SK-N-SH (cell line): ENCODE measurements at regions not wholly inside any gene's neighbourhood (a gene's known extent, or its start where the extent isn't known, plus 50 kb on each side); places are given as distances from the start of the nearest gene placed in this dataset.

Experiments
- CTCF ChIA-PET: fragments of 300-600, 350-600 bp; formaldehyde crosslinking; extraction: SDS; loops from one replicate; lab custom pipeline; 2021; lab: Yijun Ruan, JAX
- POLR2A ChIA-PET: fragments of 350-600 bp; sonication (Branson Sonifier 250); formaldehyde crosslinking; extraction: SDS; loops from one replicate; lab custom pipeline; 2020; ENCODE audit warnings: antibody characterized with exemption, inconsistent platforms; lab: Yijun Ruan, JAX
- DNase-seq: peaks from one replicate; pipeline ENCODE4 v3.0.0; 2012
- H2AFZ ChIP-seq: fragments of 200-600 bp; sonication (generic); 2 replicates; pipeline ENCODE4 v1.8.1; 2016; ENCODE audit warnings: antibody characterized with exemption, mild to moderate bottlenecking, low read depth
- H3F3A ChIP-seq: fragments of 200-600 bp; sonication (generic); replicated peaks from 2 replicates; pipeline ENCODE3; 2016; ENCODE audit warnings: antibody characterized with exemption, mild to moderate bottlenecking; ENCODE audit not compliant: insufficient read depth
- H3K27ac ChIP-seq, 2 experiments: fragments of 200-500 bp in 1 of 2; fragments of 200-600 bp in 1 of 2; sonication (Bioruptor generic) in 1 of 2; sonication (generic), shearing (Covaris generic) in 1 of 2; 2 replicates each; pipeline versions ENCODE4 v1.5.1 to v1.6.1; 2014 to 2016; ENCODE audit warnings: low read depth in 2 of 2, inconsistent platforms in 1 of 2, low read length in 1 of 2, mild to moderate bottlenecking in 1 of 2, mixed read lengths in 1 of 2
- H3K27me3 ChIP-seq: fragments of 200-600 bp; sonication (generic), shearing (Covaris generic); 2 replicates; pipeline ENCODE4 v1.6.1; 2016; ENCODE audit warnings: mixed run types; ENCODE audit not compliant: insufficient read depth
- H3K36me3 ChIP-seq, 2 experiments: fragments of 200-500 bp in 1 of 2; fragments of 200-600 bp in 1 of 2; sonication (Bioruptor generic) in 1 of 2; sonication (generic) in 1 of 2; replicated peaks in 1 of 2; 2 replicates each; pipeline versions ENCODE3 to v1.5.1; 2014 to 2016; ENCODE audit warnings: low read length in 1 of 2, mild to moderate bottlenecking in 1 of 2; ENCODE audit not compliant: insufficient read depth in 2 of 2, control insufficient read depth in 1 of 2
- H3K4me1 ChIP-seq, 2 experiments: fragments of 200-500 bp in 1 of 2; fragments of 200-600 bp in 1 of 2; sonication (Bioruptor generic) in 1 of 2; sonication (generic), shearing (Covaris generic) in 1 of 2; 2 replicates each; pipeline versions ENCODE4 v1.5.1 to v1.6.1; 2014 to 2016; ENCODE audit warnings: low read depth in 1 of 2, low read length in 1 of 2, mixed run types in 1 of 2; ENCODE audit not compliant: insufficient read depth in 2 of 2, control insufficient read depth in 1 of 2
- H3K4me2 ChIP-seq: fragments of 200-600 bp; sonication (generic), shearing (Covaris generic); 2 replicates; pipeline ENCODE4 v1.6.1; 2017; ENCODE audit warnings: mixed run types
- H3K4me3 ChIP-seq, 2 experiments: fragments of 200-500 bp in 1 of 2; fragments of 200-600 bp in 1 of 2; sonication (Bioruptor generic) in 1 of 2; sonication (generic), shearing (Covaris generic) in 1 of 2; 2 replicates each; pipeline versions ENCODE4 v1.5.1 to v1.8.1; 2014 to 2016; ENCODE audit warnings: low read depth in 2 of 2, inconsistent platforms in 1 of 2, low read length in 1 of 2, mild to moderate bottlenecking in 1 of 2, mixed read lengths in 1 of 2, moderate library complexity in 1 of 2
- H3K79me2 ChIP-seq: fragments of 200-600 bp; sonication (generic); 2 replicates; pipeline ENCODE4 v1.8.1; 2017; ENCODE audit warnings: mild to moderate bottlenecking; ENCODE audit not compliant: insufficient read depth
- H3K9ac ChIP-seq: fragments of 200-600 bp; sonication (generic); 2 replicates; pipeline ENCODE4 v1.6.1; 2017; ENCODE audit warnings: mixed run types
- H3K9me2 ChIP-seq: fragments of 200-600 bp; sonication (generic); 2 replicates; pipeline ENCODE4 v1.6.1; 2017; ENCODE audit warnings: mixed run types
- H3K9me3 ChIP-seq: fragments of 200-600 bp; sonication (generic); 2 replicates; pipeline ENCODE4 v1.6.1; 2017; ENCODE audit warnings: mixed run types, mild to moderate bottlenecking, moderate library complexity
- H4K20me1 ChIP-seq: fragments of 200-600 bp; sonication (generic); 2 replicates; pipeline ENCODE4 v1.6.1; 2017; ENCODE audit warnings: mild to moderate bottlenecking, mixed run types; ENCODE audit not compliant: insufficient read depth
- CHD2 ChIP-seq: fragments of 150-350 bp; IDR thresholded peaks from 2 replicates; pipeline ENCODE4 v1.6.1; 2018; ENCODE audit warnings: low read length; ENCODE audit not compliant: partially characterized antibody
- EP300 ChIP-seq, 2 experiments: IDR thresholded peaks; 2 replicates each; pipeline versions ENCODE4 v1.4.0 to v1.6.1; 2012; ENCODE audit warnings: borderline replicate concordance in 1 of 2, low read depth in 1 of 2, low read length in 1 of 2
- FOSL2 ChIP-seq: IDR thresholded peaks from 2 replicates; pipeline ENCODE4 v1.4.0; 2012; ENCODE audit warnings: low read depth, mild to moderate bottlenecking, moderate library complexity, borderline replicate concordance
- FOXJ3 ChIP-seq: sonication (generic); formaldehyde crosslinking; IDR thresholded peaks from 2 replicates; pipeline ENCODE4 v1.5.1; 2020; ENCODE audit warnings: mild to moderate bottlenecking, missing genetic modification reagents
- FOXM1 ChIP-seq: IDR thresholded peaks from 2 replicates; pipeline ENCODE4 v1.4.0; 2012; ENCODE audit warnings: low read depth, mild to moderate bottlenecking
- GABPA ChIP-seq: IDR thresholded peaks from 2 replicates; pipeline ENCODE4 v1.4.0; 2012; ENCODE audit warnings: low read depth, mild to moderate bottlenecking
- GATA2 ChIP-seq: sonication (generic); formaldehyde crosslinking; IDR thresholded peaks from 2 replicates; pipeline ENCODE4 v1.5.0; 2020; ENCODE audit warnings: mild to moderate bottlenecking, missing genetic modification reagents
- MAX ChIP-seq: IDR thresholded peaks from 2 replicates; pipeline ENCODE4 v1.4.0; 2012; ENCODE audit warnings: low read depth
- MEF2A ChIP-seq: IDR thresholded peaks from 2 replicates; pipeline ENCODE4 v1.4.0; 2012; ENCODE audit warnings: low read depth, borderline replicate concordance
- MXI1 ChIP-seq: IDR thresholded peaks from 2 replicates; pipeline ENCODE4 v1.6.1; 2012; ENCODE audit warnings: mild to moderate bottlenecking, low read depth, low read length, improper control_type of control experiment
- NFIC ChIP-seq: IDR thresholded peaks from 2 replicates; pipeline ENCODE4 v1.4.0; 2012; ENCODE audit warnings: borderline replicate concordance
- PBX3 ChIP-seq: IDR thresholded peaks from 2 replicates; pipeline ENCODE4; 2012
- RCOR1 ChIP-seq: fragments of 150-350 bp; IDR thresholded peaks from 2 replicates; pipeline ENCODE4 v1.6.1; 2017; ENCODE audit warnings: antibody characterized with exemption, low read length
- REST ChIP-seq: IDR thresholded peaks from 2 replicates; pipeline ENCODE4 v1.6.1; 2012; ENCODE audit warnings: mild to moderate bottlenecking, low read depth, low read length, moderate library complexity
- SIN3A ChIP-seq: IDR thresholded peaks from 2 replicates; pipeline ENCODE4 v1.6.1; 2012; ENCODE audit warnings: low read depth, mild to moderate bottlenecking, low read length, moderate library complexity, borderline replicate concordance
- SMC3 ChIP-seq: IDR thresholded peaks from 2 replicates; pipeline ENCODE4 v1.6.1; 2012; ENCODE audit warnings: low read depth, low read length, improper control_type of control experiment
- TAF1 ChIP-seq: IDR thresholded peaks from 2 replicates; pipeline ENCODE4 v1.6.1; 2012; ENCODE audit warnings: low read depth, mild to moderate bottlenecking, low read length, moderate library complexity, borderline replicate concordance
- TCF12 ChIP-seq: IDR thresholded peaks from 2 replicates; pipeline ENCODE4 v1.4.0; 2012
- TEAD4 ChIP-seq: IDR thresholded peaks from 2 replicates; pipeline ENCODE4 v1.4.0; 2012; ENCODE audit warnings: mild to moderate bottlenecking, borderline replicate concordance; ENCODE audit not compliant: insufficient read depth
- USF2 ChIP-seq: fragments of 150-350 bp; IDR thresholded peaks from 2 replicates; pipeline ENCODE4 v1.6.1; 2017; ENCODE audit warnings: antibody characterized with exemption, low read length, low read depth, borderline replicate concordance
- WGBS: methylation state at CpG from one replicate; pipeline ENCODE4 v1.1.6; 2017; ENCODE audit warnings: low lambda C conversion rate; 5-methylcytosine and 5-hydroxymethylcytosine counted together

GRCh38 chr14:87169362-87169761 is 823.6 kb downstream of the GALC start:
- no peak overlapping the region for H3K4me2 ChIP-seq
- ChIA-PET CTCF (no interaction called here), POLR2A (no interaction called here)
- H3K4me3 ChIP-seq = no peak overlapping the region
- H3K4me1 ChIP-seq = no peaks in the 10 kb centered on the region; a peak in 1 of 4 replicates
- no peaks in the 10 kb centered on the region for H3K36me3 ChIP-seq
- no peak for DNase-seq
- no peak overlapping the region for H2AFZ ChIP-seq
- H4K20me1 ChIP-seq = no peaks in the 10 kb centered on the region
- H3K9me2 ChIP-seq = no peaks in the 10 kb centered on the region
- H3F3A ChIP-seq = no peaks in the 10 kb centered on the region
- H3K27me3 ChIP-seq = no peaks in the 10 kb centered on the region
- H3K27ac ChIP-seq = no peak overlapping the region
- TF ChIP-seq MEF2A (no peak), NFIC (no peak)
- H3K9me3 ChIP-seq = no peaks in the 10 kb centered on the region; the same call in 1 of the 2 replicates
- 8% methylated on average over 2 of the region's 2 CpGs for WGBS
- no peak overlapping the region for H3K9ac ChIP-seq
- no peaks in the 10 kb centered on the region for H3K79me2 ChIP-seq

GRCh38 chr14:87161502-87161901 is 831.5 kb downstream of the GALC start:
- H3K4me3 ChIP-seq = no peak overlapping the region
- no peaks in the 10 kb centered on the region for H3K27me3 ChIP-seq
- ChIA-PET CTCF (no interaction called here), POLR2A (no interaction called here)
- H3K9me2 ChIP-seq = no peaks in the 10 kb centered on the region
- H3K9me3 ChIP-seq = no peaks in the 10 kb centered on the region
- H3K36me3 ChIP-seq = no peaks in the 10 kb centered on the region
- no peak overlapping the region for H3K4me2 ChIP-seq
- H2AFZ ChIP-seq = no peak overlapping the region
- no peaks in the 10 kb centered on the region for H3F3A ChIP-seq
- H3K9ac ChIP-seq = no peak overlapping the region
- 4% methylated on average over 4 of the region's 4 CpGs for WGBS
- H3K27ac ChIP-seq = no peak overlapping the region
- no peaks in the 10 kb centered on the region for H3K79me2 ChIP-seq
- TF ChIP-seq FOXJ3 (CRISPR knock-in tag) (no peak), GABPA (no peak), TCF12 (no peak), SMC3 (no peak), RCOR1 (no peak), GATA2 (CRISPR knock-in tag) (no peak), TEAD4 (no peak), FOXM1 (no peak), USF2 (no peak), EP300 (IDR thresholded peaks at IDR 0.05; ENCODE audit: borderline replicate concordance in 1 of 2, low read depth in 1 of 2, low read length in 1 of 2) (no peak), PBX3 (no peak), REST (no peak), FOSL2 (no peak), CHD2 (no peak), TAF1 (no peak), SIN3A (no peak), MXI1 (no peak), MAX (no peak)
- DNase-seq = no peak
- H4K20me1 ChIP-seq = no peaks in the 10 kb centered on the region
- H3K4me1 ChIP-seq = no peaks in the 10 kb centered on the region
